GM20000 (cell line): ENCODE measurements at regions not wholly inside any gene's neighbourhood (a gene's known extent, or its start where the extent isn't known, plus 50 kb on each side); places are given as distances from the start of the nearest gene placed in this dataset.

Experiments used
- DNase-seq: peaks from one replicate; pipeline ENCODE4 v3.0.0; 2012; ENCODE audit warnings: low spot score
- CTCF ChIP-seq: IDR thresholded peaks from 2 replicates; pipeline ENCODE4 v1.5.1; 2012; ENCODE audit warnings: mild to moderate bottlenecking, control low read depth; ENCODE audit errors: extremely low read depth, missing control alignments

- TF ChIP-seq CTCF, result no peak
- no peak for DNase-seq
Measured at GRCh38 chr13:103291798-103292572, 225.8 kb upstream of the SLC10A2 start.

- DNase-seq, result no peak
- no peak for TF ChIP-seq CTCF
Measured at GRCh38 chr13:103291226-103291625, 225.0 kb upstream of the SLC10A2 start.

DNA sequence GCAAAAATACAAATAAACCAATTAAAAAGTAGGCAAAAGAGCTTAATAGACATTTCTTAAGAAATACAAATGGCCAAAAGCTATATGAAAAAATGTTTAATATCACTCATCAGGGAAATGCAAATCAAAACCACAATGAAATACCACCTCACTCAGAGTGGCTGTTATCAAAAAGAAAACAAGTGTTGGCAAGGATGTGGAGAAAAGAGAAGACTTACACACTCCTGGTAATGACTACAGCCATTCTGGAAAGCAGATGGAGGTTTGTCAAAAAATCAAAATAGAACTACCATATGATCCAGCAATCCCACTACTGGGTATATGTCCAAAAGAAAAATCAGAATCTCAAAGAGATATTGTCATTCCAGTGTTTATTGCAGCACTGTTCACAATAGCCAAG, 223.5 kb upstream of the SLC10A2 start:
- TF ChIP-seq CTCF, result no peak
- no peak for DNase-seq

DNA sequence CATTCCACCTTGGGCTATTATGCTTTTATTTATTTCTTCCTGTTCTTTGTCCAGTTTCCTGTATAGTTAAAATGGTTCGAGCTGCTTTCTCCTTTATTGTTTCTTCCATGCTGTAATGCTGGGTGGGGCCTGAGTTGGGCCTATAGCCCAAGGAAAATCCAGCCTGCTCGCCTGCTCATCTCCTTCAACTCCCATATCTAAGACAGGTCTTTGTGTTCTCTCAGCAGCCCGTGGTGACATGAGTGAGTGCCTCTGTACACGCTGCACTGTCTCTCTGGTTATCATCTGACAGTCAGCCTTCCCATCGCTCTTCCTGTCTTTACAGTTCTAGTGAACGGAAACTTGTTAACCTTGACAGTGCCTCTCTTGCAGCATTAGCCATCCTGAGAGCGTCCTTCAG, 221.9 kb upstream of the SLC10A2 start:
- no peak for TF ChIP-seq CTCF
- no peak for DNase-seq

GRCh38 chr13:103287659-103288058, 221.4 kb upstream of the SLC10A2 start:
- TF ChIP-seq CTCF, result no peak
- no peak for DNase-seq

GRCh38 chr13:103284466-103284865, 218.2 kb upstream of the SLC10A2 start:
- no peak for TF ChIP-seq CTCF
- DNase-seq, result no peak

- no peak for DNase-seq
- TF ChIP-seq CTCF, result no peak
Measured at GRCh38 chr13:103283451-103283820, 217.2 kb upstream of the SLC10A2 start.
